ENCODE measurements at regions not wholly inside any gene's neighbourhood (a gene's known extent, or its start where the extent isn't known, plus 50 kb on each side); places are given as distances from the start of the nearest gene placed in this dataset.

- Histone ChIP-seq H3K4me1 (ENCODE audit: control insufficient read depth, insufficient read depth, low read length) (no peaks in the 10 kb centered on the region), H3K27ac (ENCODE audit: extremely low read depth, low read depth, low read length) (no peak overlapping the region), H3K4me3 (ENCODE audit: low read depth, low read length) (no peak overlapping the region), H3K36me3 (ENCODE audit: control insufficient read depth in 2 of 2, insufficient read depth in 1 of 2, low read length in 2 of 2) (no peaks in the 10 kb centered on the region), H3K9me3 (ENCODE audit: control insufficient read depth, insufficient read depth, low read depth, low read length) (no peaks in the 10 kb centered on the region)
- ChIA-PET CTCF (interaction anchor here (0.6 kb wide), 1 partner anchor 35 kb away, joined by 3 read pairs; no protein-coding TSS in a partner anchor), POLR2A (no interaction called here)
- TF ChIP-seq ZNF626 (tag by site-specific recombination; IDR thresholded peaks at IDR 0.05) = no peak
- no peak for TF ChIP-seq BCL6B (tag by site-specific recombination; IDR thresholded peaks at IDR 0.05)
- TF ChIP-seq ZNF423 (tag by site-specific recombination; IDR thresholded peaks at IDR 0.05) = no peak
- TF ChIP-seq KLF9 (tag by site-specific recombination; IDR thresholded peaks at IDR 0.05; ENCODE audit: low read depth) = no peak
- no peak for TF ChIP-seq ZNF184 (tag by site-specific recombination; IDR thresholded peaks at IDR 0.05)
- TF ChIP-seq ZBTB26 (tag by site-specific recombination; optimal IDR thresholded peaks at IDR 0.05) = no peak
- TF ChIP-seq KLF1 (tag by site-specific recombination; IDR thresholded peaks at IDR 0.05) = no peak
- no peak for TF ChIP-seq ZNF704 (tag by site-specific recombination; IDR thresholded peaks at IDR 0.05)
- no peak for TF ChIP-seq SALL2 (tag by site-specific recombination; IDR thresholded peaks at IDR 0.05; ENCODE audit: borderline replicate concordance)
- no peak for TF ChIP-seq ZNF449 (tag by site-specific recombination; IDR thresholded peaks at IDR 0.05)
- TF ChIP-seq ZNF239 (tag by site-specific recombination; IDR thresholded peaks at IDR 0.05) = no peak
- TF ChIP-seq EGR2 (tag by site-specific recombination; IDR thresholded peaks at IDR 0.05; ENCODE audit: low read depth) = no peak
- no peak for TF ChIP-seq ZNF645 (tag by site-specific recombination; IDR thresholded peaks at IDR 0.05)
- no peak for TF ChIP-seq ZNF169 (tag by site-specific recombination; IDR thresholded peaks at IDR 0.05)
- TF ChIP-seq ZNF548 (tag by site-specific recombination; IDR thresholded peaks at IDR 0.05) = no peak
- no peak for TF ChIP-seq ZNF211 (tag by site-specific recombination; IDR thresholded peaks at IDR 0.05; ENCODE audit: low read depth)
- TF ChIP-seq ZNF621 (tag by site-specific recombination; IDR thresholded peaks at IDR 0.05) = no peak
- no peak for TF ChIP-seq ZNF132 (tag by site-specific recombination; IDR thresholded peaks at IDR 0.05; ENCODE audit: borderline replicate concordance)
- no peak for TF ChIP-seq ZNF114 (tag by site-specific recombination; IDR thresholded peaks at IDR 0.05)
- no peak for TF ChIP-seq YY1 (tag by site-specific recombination; IDR thresholded peaks at IDR 0.05)
- TF ChIP-seq TRIM28 (IDR thresholded peaks at IDR 0.05; ENCODE audit: borderline replicate concordance, low read length) = no peak
- 0 out of 2 replicates have a peak, but pooled peaks have one; percentile 9 for TF ChIP-seq ZNF560 (tag by site-specific recombination; IDR thresholded peaks at IDR 0.05; ENCODE audit: borderline replicate concordance)
- TF ChIP-seq PBX3 (CRISPR knock-in tag; IDR thresholded peaks at IDR 0.05) = no peak
- TF ChIP-seq ZNF518A (tag by site-specific recombination; conservative IDR thresholded peaks at IDR 0.05; ENCODE audit: low read depth) = peak; percentile 70
- TF ChIP-seq ZNF843 (tag by site-specific recombination; IDR thresholded peaks at IDR 0.05) = no peak
These were observed 313.0 kb downstream of the RDH14 start for GRCh38 chr2:18247282-18248110.

Measured in HEK293 (cell line).